Astrocyte (in vitro differentiated cells and primary cell): ENCODE measurements at regions not wholly inside any gene's neighbourhood (a gene's known extent, or its start where the extent isn't known, plus 50 kb on each side); places are given as distances from the start of the nearest gene placed in this dataset.
"Not testable (repeated sequence)": the region's sequence is repeated elsewhere in the genome, so short reads cannot be mapped to it uniquely, and the experiment has no call there.

ENCODE experiments used
- EZH2 ChIP-seq: IDR thresholded peaks from 2 replicates; pipeline ENCODE4 v1.6.1; 2012; ENCODE audit warnings: mild to moderate bottlenecking, low read length, inconsistent platforms; ENCODE audit not compliant: insufficient read depth
- TF ChIP-seq, protein P1 (sequence below): IDR thresholded peaks from 2 replicates; pipeline ENCODE4 v1.5.1; 2011; ENCODE audit warnings: low read depth, mild to moderate bottlenecking, inconsistent platforms, low read length, moderate library complexity; ENCODE audit not compliant: insufficient read depth

DNA sequence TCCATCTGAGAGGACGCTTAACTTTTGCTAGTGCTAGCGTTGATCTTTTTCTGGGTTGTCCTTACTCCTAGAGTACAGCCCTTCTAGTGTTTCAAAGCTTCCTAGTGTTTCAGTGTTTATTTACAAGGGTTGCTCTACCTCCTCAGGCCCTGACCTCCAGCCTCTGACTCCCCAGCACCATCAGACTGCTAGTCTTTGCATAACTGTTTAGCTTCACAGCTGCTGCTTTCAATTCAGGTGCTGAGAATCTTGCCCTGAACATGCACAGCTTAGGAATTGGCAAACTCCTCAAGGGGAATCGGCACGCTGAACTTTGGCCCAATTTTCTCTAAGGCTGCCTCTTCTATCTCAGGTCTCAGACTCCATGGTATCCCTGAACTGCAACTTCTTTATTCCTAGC is 52.9 kb downstream of the OR52B4 start:
- TF ChIP-seq, protein P1, sequence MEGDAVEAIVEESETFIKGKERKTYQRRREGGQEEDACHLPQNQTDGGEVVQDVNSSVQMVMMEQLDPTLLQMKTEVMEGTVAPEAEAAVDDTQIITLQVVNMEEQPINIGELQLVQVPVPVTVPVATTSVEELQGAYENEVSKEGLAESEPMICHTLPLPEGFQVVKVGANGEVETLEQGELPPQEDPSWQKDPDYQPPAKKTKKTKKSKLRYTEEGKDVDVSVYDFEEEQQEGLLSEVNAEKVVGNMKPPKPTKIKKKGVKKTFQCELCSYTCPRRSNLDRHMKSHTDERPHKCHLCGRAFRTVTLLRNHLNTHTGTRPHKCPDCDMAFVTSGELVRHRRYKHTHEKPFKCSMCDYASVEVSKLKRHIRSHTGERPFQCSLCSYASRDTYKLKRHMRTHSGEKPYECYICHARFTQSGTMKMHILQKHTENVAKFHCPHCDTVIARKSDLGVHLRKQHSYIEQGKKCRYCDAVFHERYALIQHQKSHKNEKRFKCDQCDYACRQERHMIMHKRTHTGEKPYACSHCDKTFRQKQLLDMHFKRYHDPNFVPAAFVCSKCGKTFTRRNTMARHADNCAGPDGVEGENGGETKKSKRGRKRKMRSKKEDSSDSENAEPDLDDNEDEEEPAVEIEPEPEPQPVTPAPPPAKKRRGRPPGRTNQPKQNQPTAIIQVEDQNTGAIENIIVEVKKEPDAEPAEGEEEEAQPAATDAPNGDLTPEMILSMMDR, result not testable (repeated sequence)
- not testable (repeated sequence) for TF ChIP-seq EZH2
